ENCODE measurements at regions not wholly inside any gene's neighbourhood (a gene's known extent, or its start where the extent isn't known, plus 50 kb on each side); places are given as distances from the start of the nearest gene placed in this dataset.

GRCh38 chr11:134786636-134787035 lies 374.6 kb upstream of the B3GAT1 start:
- Histone ChIP-seq H3K79me2 (ENCODE audit: insufficient read depth, low read length) (no peaks in the 10 kb centered on the region), H3K9me3 (ENCODE audit: control insufficient read depth in 1 of 2, insufficient read depth in 1 of 2, low read depth in 1 of 2, low read length in 2 of 2) (no peaks in the 10 kb centered on the region), H2AFZ (ENCODE audit: low read depth, low read length, poor library complexity, severe bottlenecking) (no peak overlapping the region), H4K20me1 (ENCODE audit: insufficient read depth) (no peaks in the 10 kb centered on the region), H3K36me3 (ENCODE audit: control insufficient read depth in 1 of 2, insufficient read depth in 2 of 2, low read length in 2 of 2) (no peaks in the 10 kb centered on the region), H3K4me2 (ENCODE audit: low read length) (no peak overlapping the region), H3K4me3 (replicated peaks in 1 of 2; ENCODE audit: low read depth in 1 of 2, low read length in 2 of 2) (no peak overlapping the region), H3K27me3 (ENCODE audit: insufficient read depth, low read length) (peaks cover 48% of the 10 kb centered on the region), H3K27ac (ENCODE audit: low read depth, low read length) (no peak overlapping the region), H3K9me2 (ENCODE audit: insufficient read depth) (no peaks in the 10 kb centered on the region), H3K9ac (ENCODE audit: low read length) (no peak overlapping the region), H3K4me1 (ENCODE audit: control insufficient read depth in 1 of 2, insufficient read depth in 2 of 2, low read length in 2 of 2) (no peaks in the 10 kb centered on the region)
- BruUV-seq (replicated peaks): no TSS peak
- ChIA-PET CTCF (no interaction called here), RAD21 (ENCODE audit: low non-redundant PET in 1 of 2, low total read pairs in 2 of 2, uncharacterized antibody in 2 of 2, unreplicated experiment in 2 of 2) (no interaction called here), POLR2A (no interaction called here)
- no peak for ATAC-seq
- no peak for TF ChIP-seq TCF7L2 (IDR thresholded peaks at IDR 0.05; ENCODE audit: borderline replicate concordance, extremely low read depth, insufficient read depth, insufficient read length)
- no peak for TF ChIP-seq EZH2 (IDR thresholded peaks at IDR 0.05)
- TF ChIP-seq CEBPB (IDR thresholded peaks at IDR 0.05; ENCODE audit: low read depth): no peak
- no peak for TF ChIP-seq SP1 (IDR thresholded peaks at IDR 0.05; ENCODE audit: low read depth)
- no peak for TF ChIP-seq POLR2A (IDR thresholded peaks at IDR 0.05; ENCODE audit: borderline replicate concordance, extremely low read depth, insufficient read depth, insufficient read length)
- no peak for TF ChIP-seq FOSL1 (IDR thresholded peaks at IDR 0.05; ENCODE audit: low read depth)
- no peak for TF ChIP-seq YY1 (IDR thresholded peaks at IDR 0.05; ENCODE audit: extremely low read depth, insufficient replicate concordance, low read depth, low read length)
- TF ChIP-seq ZBTB33 (IDR thresholded peaks at IDR 0.05; ENCODE audit: extremely low read depth, insufficient replicate concordance, low read length): no peak
- no peak for TF ChIP-seq ATF3 (IDR thresholded peaks at IDR 0.05)
- no peak for TF ChIP-seq JUND (IDR thresholded peaks at IDR 0.05)
- TF ChIP-seq MAX (IDR thresholded peaks at IDR 0.05): no peak
- TF ChIP-seq RAD21 (IDR thresholded peaks at IDR 0.05; ENCODE audit: low read depth): no peak
- no peak for TF ChIP-seq EZH2phosphoT487 (IDR thresholded peaks at IDR 0.05; ENCODE audit: borderline replicate concordance)
- no peak for TF ChIP-seq POLR2AphosphoS5 (IDR thresholded peaks at IDR 0.05; ENCODE audit: low read depth, low read length)
- TF ChIP-seq ZNF274 (IDR thresholded peaks at IDR 0.05; ENCODE audit: low read depth, low read length): no peak
- TF ChIP-seq REST (IDR thresholded peaks at IDR 0.05; ENCODE audit: low read depth): no peak
- TF ChIP-seq EGR1 (IDR thresholded peaks at IDR 0.05; ENCODE audit: low read depth): no peak
- TF ChIP-seq SIN3A (IDR thresholded peaks at IDR 0.05; ENCODE audit: low read depth): no peak
- TF ChIP-seq, protein P1, sequence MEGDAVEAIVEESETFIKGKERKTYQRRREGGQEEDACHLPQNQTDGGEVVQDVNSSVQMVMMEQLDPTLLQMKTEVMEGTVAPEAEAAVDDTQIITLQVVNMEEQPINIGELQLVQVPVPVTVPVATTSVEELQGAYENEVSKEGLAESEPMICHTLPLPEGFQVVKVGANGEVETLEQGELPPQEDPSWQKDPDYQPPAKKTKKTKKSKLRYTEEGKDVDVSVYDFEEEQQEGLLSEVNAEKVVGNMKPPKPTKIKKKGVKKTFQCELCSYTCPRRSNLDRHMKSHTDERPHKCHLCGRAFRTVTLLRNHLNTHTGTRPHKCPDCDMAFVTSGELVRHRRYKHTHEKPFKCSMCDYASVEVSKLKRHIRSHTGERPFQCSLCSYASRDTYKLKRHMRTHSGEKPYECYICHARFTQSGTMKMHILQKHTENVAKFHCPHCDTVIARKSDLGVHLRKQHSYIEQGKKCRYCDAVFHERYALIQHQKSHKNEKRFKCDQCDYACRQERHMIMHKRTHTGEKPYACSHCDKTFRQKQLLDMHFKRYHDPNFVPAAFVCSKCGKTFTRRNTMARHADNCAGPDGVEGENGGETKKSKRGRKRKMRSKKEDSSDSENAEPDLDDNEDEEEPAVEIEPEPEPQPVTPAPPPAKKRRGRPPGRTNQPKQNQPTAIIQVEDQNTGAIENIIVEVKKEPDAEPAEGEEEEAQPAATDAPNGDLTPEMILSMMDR (IDR thresholded peaks at IDR 0.05 in 2 of 3, conservative IDR thresholded peaks at IDR 0.05 in 1 of 3; ENCODE audit: borderline replicate concordance in 1 of 3, insufficient read depth in 1 of 3, low read depth in 2 of 3, low read length in 2 of 3): no peak
- TF ChIP-seq ELF1 (IDR thresholded peaks at IDR 0.05; ENCODE audit: borderline replicate concordance, low read depth): no peak
- DNase-seq (ENCODE audit: low read depth, low spot score): no peak
- intact Hi-C loops (cut with micrococcal nuclease): no loop called here

Data from HCT116 (cell line).